Endodermal cell (in vitro differentiated cells): ENCODE measurements at regions not wholly inside any gene's neighbourhood (a gene's known extent, or its start where the extent isn't known, plus 50 kb on each side); places are given as distances from the start of the nearest gene placed in this dataset.

Experiments used
- DNase-seq: peaks from one replicate; pipeline ENCODE4 v3.0.0-alpha.2; 2017
- H3K27ac ChIP-seq: 2 replicates; pipeline ENCODE4 v1.5.1; 2013; ENCODE audit warnings: mild to moderate bottlenecking, low read depth, low read length, moderate library complexity
- H3K27me3 ChIP-seq: 2 replicates; pipeline ENCODE4 v1.6.1; 2013; ENCODE audit warnings: mild to moderate bottlenecking, low read length, moderate library complexity; ENCODE audit not compliant: insufficient read depth, control insufficient read depth, poor library complexity, severe bottlenecking
- H3K36me3 ChIP-seq: 2 replicates; pipeline ENCODE4 v1.7.0; 2013; ENCODE audit warnings: mild to moderate bottlenecking, low read length, moderate library complexity; ENCODE audit not compliant: control insufficient read depth, insufficient read depth
- H3K4me1 ChIP-seq: one replicate; pipeline ENCODE4 v1.7.0; 2013; ENCODE audit warnings: low read length; ENCODE audit not compliant: control insufficient read depth, insufficient read depth
- H3K4me3 ChIP-seq: 2 replicates; pipeline ENCODE4 v1.5.1; 2013; ENCODE audit warnings: mild to moderate bottlenecking, low read length, moderate library complexity
- H3K9ac ChIP-seq: 2 replicates; pipeline ENCODE4 v1.6.1; 2013; ENCODE audit warnings: mild to moderate bottlenecking, low read length, moderate library complexity; ENCODE audit not compliant: poor library complexity, severe bottlenecking; ENCODE audit errors: extremely low read depth
- H3K9me3 ChIP-seq: 2 replicates; pipeline ENCODE4 v1.6.1; 2013; ENCODE audit warnings: mild to moderate bottlenecking, low read length, moderate library complexity; ENCODE audit not compliant: control insufficient read depth
- H3K27ac Mint-ChIP-seq: 2 replicates; pipeline ENCODE4 v1.8.0; 2020; ENCODE audit warnings: mixed read lengths
- H3K27me3 Mint-ChIP-seq: 2 replicates; pipeline ENCODE4 v1.8.0; 2021; ENCODE audit warnings: mild to moderate bottlenecking, mixed read lengths; ENCODE audit not compliant: insufficient read depth
- H3K36me3 Mint-ChIP-seq: 2 replicates; pipeline ENCODE4 v1.8.0; 2020; ENCODE audit warnings: low read depth, mixed read lengths
- H3K4me1 Mint-ChIP-seq: 2 replicates; pipeline ENCODE4 v1.8.0; 2020; ENCODE audit warnings: mixed read lengths
- H3K4me3 Mint-ChIP-seq: 2 replicates; pipeline ENCODE4 v1.8.0; 2020; ENCODE audit warnings: mild to moderate bottlenecking, moderate library complexity, mixed read lengths
- H3K9me3 Mint-ChIP-seq: 2 replicates; pipeline ENCODE4 v1.8.0; 2020; ENCODE audit warnings: mild to moderate bottlenecking, mixed read lengths
- WGBS, 2 experiments: methylation state at CpG; one replicate each; pipeline versions ENCODE4 v1.1.5 to v1.1.7; 2013; ENCODE audit warnings: missing lambda C conversion rate in 2 of 2, mixed read lengths in 1 of 2; ENCODE audit not compliant: insufficient coverage in 1 of 2, insufficient read length in 1 of 2; 5-methylcytosine and 5-hydroxymethylcytosine counted together
- TF ChIP-seq, protein P1 (sequence below): fragments of 200-600 bp; sonication (generic); conservative IDR thresholded peaks from 2 replicates; pipeline ENCODE4 v1.5.0; 2021; ENCODE audit warnings: antibody characterized with exemption, mild to moderate bottlenecking

DNA sequence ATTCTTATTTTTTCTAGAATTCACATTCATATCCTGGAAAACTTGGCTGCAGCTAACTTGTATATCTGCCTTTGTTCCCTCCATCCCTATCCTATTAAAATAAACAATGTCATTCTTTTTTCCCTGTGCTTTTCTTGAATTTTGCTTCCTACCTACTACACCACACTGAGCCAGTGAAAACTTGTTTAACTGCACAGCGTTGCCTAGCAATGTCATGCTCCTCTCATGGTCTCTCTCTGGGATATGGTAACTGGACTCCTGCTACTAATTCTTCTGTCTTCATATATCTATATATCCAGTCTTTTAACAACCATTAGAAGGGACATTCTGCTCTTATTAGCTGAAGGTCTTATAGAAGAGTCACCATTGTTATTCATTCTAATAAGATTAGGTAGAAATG lies 434.4 kb downstream of the METTL15 start:
- TF ChIP-seq, protein P1, sequence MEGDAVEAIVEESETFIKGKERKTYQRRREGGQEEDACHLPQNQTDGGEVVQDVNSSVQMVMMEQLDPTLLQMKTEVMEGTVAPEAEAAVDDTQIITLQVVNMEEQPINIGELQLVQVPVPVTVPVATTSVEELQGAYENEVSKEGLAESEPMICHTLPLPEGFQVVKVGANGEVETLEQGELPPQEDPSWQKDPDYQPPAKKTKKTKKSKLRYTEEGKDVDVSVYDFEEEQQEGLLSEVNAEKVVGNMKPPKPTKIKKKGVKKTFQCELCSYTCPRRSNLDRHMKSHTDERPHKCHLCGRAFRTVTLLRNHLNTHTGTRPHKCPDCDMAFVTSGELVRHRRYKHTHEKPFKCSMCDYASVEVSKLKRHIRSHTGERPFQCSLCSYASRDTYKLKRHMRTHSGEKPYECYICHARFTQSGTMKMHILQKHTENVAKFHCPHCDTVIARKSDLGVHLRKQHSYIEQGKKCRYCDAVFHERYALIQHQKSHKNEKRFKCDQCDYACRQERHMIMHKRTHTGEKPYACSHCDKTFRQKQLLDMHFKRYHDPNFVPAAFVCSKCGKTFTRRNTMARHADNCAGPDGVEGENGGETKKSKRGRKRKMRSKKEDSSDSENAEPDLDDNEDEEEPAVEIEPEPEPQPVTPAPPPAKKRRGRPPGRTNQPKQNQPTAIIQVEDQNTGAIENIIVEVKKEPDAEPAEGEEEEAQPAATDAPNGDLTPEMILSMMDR: no peak
- no peak for DNase-seq
- Histone ChIP-seq H3K27me3 (peaks cover 21% of the 10 kb centered on the region), H3K36me3 (no peaks in the 10 kb centered on the region), H3K4me1 (no peaks in the 10 kb centered on the region), H3K9ac (no peak overlapping the region), H3K9me3 (no peaks in the 10 kb centered on the region), H3K27ac (no peak overlapping the region), H3K4me3 (no peak overlapping the region)
- H3K36me3 Mint-ChIP-seq: no peaks in the 10 kb centered on the region
- 67 to 98% methylated on average over 1 of the region's 1 CpG for WGBS, 2 experiments
- peaks cover 13% of the 10 kb centered on the region for H3K27me3 Mint-ChIP-seq
- H3K4me3 Mint-ChIP-seq: no peak overlapping the region
- H3K27ac Mint-ChIP-seq: no peak overlapping the region
- peaks cover under 1% of the 10 kb centered on the region for H3K4me1 Mint-ChIP-seq
- H3K9me3 Mint-ChIP-seq: no peaks in the 10 kb centered on the region

DNA sequence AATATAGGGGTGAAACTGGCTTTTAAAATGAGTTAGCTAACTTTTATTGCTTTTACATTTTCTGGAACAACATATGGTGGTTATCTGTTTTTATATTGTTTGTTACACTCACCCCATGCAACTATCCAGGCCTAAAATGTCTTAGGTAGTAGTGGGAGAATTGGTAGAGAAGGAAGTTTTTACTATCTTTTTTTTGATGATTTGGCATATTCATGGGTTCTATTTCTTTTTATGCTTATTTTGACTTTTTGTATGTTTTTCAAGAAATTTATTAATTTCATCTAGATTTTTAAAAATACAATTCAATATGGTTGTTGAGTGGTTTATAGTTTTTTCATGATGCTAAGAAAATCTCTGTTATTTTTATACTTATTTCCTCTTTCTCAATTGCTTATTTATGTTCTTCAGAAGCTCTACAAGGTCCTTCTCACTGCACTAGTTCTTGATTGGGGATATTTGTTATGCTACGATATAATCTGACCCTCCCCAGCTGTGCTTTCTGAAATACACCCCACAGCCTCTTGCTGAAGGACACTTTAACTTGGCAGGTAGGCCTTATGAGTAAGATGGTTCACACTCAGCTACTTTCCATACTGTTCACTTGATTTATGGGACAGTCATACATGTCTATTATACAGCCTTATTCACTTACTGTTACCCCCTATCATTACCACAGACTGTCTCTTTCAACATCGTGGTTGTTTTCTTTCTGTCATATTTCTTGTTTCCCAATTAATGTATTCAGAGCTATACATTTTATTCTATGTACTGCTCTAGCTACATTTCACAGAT lies 431.2 kb downstream of the METTL15 start:
- H3K9me3 Mint-ChIP-seq: no peaks in the 10 kb centered on the region
- WGBS, 2 experiments: 91 to 100% methylated on average over 1 to 2 of the region's 2 CpGs
- H3K27me3 ChIP-seq: peaks cover 33% of the 10 kb centered on the region
- no peaks in the 10 kb centered on the region for H3K4me1 ChIP-seq
- no peak overlapping the region for H3K27ac ChIP-seq
- TF ChIP-seq, protein P1: no peak
- no peak overlapping the region for H3K4me3 Mint-ChIP-seq
- H3K36me3 Mint-ChIP-seq: no peaks in the 10 kb centered on the region
- H3K4me3 ChIP-seq: no peak overlapping the region
- H3K4me1 Mint-ChIP-seq: no peaks in the 10 kb centered on the region
- peaks cover 16% of the 10 kb centered on the region for H3K27me3 Mint-ChIP-seq
- no peak overlapping the region for H3K9ac ChIP-seq
- no peak for DNase-seq
- no peaks in the 10 kb centered on the region for H3K9me3 ChIP-seq
- H3K36me3 ChIP-seq: no peaks in the 10 kb centered on the region
- no peak overlapping the region for H3K27ac Mint-ChIP-seq

DNA sequence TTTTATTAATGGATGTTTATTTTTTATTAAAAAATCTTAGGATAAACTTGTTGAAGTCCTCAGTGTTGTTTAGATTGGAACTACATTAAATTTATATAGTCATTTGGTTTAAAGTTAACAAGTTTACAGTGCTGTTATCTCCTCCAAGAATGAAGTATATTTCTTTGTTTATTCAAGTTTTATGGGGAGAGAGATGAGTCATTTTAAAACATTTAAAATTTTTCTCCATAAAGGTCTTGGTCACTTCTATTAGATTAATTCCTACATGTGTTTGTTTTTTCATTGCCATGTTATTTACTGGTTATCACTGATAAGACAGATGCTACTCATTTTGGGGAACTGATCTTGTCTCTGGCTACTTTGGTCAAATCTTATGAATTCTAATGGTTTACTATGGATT lies 429.6 kb downstream of the METTL15 start:
- Histone ChIP-seq H3K36me3 (no peaks in the 10 kb centered on the region), H3K27ac (no peak overlapping the region), H3K9me3 (no peaks in the 10 kb centered on the region), H3K9ac (no peak overlapping the region), H3K27me3 (peaks cover 44% of the 10 kb centered on the region), H3K4me1 (no peaks in the 10 kb centered on the region), H3K4me3 (no peak overlapping the region)
- TF ChIP-seq, protein P1: no peak
- no peaks in the 10 kb centered on the region for H3K4me1 Mint-ChIP-seq
- no peak overlapping the region for H3K27ac Mint-ChIP-seq
- no peaks in the 10 kb centered on the region for H3K36me3 Mint-ChIP-seq
- H3K27me3 Mint-ChIP-seq: peaks cover 23% of the 10 kb centered on the region
- H3K4me3 Mint-ChIP-seq: no peak overlapping the region
- no peaks in the 10 kb centered on the region for H3K9me3 Mint-ChIP-seq
- DNase-seq: no peak
